Ishikawa (cell line): ENCODE measurements at regions not wholly inside any gene's neighbourhood (a gene's known extent, or its start where the extent isn't known, plus 50 kb on each side); places are given as distances from the start of the nearest gene placed in this dataset.

Source experiments
- CEBPB ChIP-seq: IDR thresholded peaks from 2 replicates; pipeline ENCODE4 v1.6.1; 2012
- CREB1 ChIP-seq: IDR thresholded peaks from 2 replicates; pipeline ENCODE4 v1.6.1; 2012; ENCODE audit warnings: low read depth
- EGR1 ChIP-seq: IDR thresholded peaks from 2 replicates; pipeline ENCODE4 v1.6.1; 2012
- EP300 ChIP-seq: IDR thresholded peaks from 2 replicates; pipeline ENCODE4 v1.6.1; 2012; ENCODE audit warnings: borderline replicate concordance
- FOXM1 ChIP-seq: IDR thresholded peaks from 2 replicates; pipeline ENCODE4 v1.6.1; 2012; ENCODE audit warnings: low read depth, borderline replicate concordance
- NFIC ChIP-seq: IDR thresholded peaks from 2 replicates; pipeline ENCODE4 v1.6.1; 2012
- RAD21 ChIP-seq: IDR thresholded peaks from 2 replicates; pipeline ENCODE4 v1.6.1; 2012; ENCODE audit warnings: low read depth
- REST ChIP-seq: IDR thresholded peaks from 2 replicates; pipeline ENCODE4 v1.6.1; 2012; ENCODE audit warnings: low read depth, mild to moderate bottlenecking
- TAF1 ChIP-seq: IDR thresholded peaks from 2 replicates; pipeline ENCODE4 v1.6.1; 2012; ENCODE audit warnings: low read depth, mild to moderate bottlenecking
- TCF12 ChIP-seq: IDR thresholded peaks from 2 replicates; pipeline ENCODE4 v1.6.1; 2012; ENCODE audit warnings: low read depth
- TEAD4 ChIP-seq: IDR thresholded peaks from 2 replicates; pipeline ENCODE4 v1.6.1; 2012
- YY1 ChIP-seq: IDR thresholded peaks from 2 replicates; pipeline ENCODE4 v1.6.1; 2012; ENCODE audit warnings: low read depth
- ZBTB7A ChIP-seq: IDR thresholded peaks from 2 replicates; pipeline ENCODE4 v1.6.1; 2012; ENCODE audit warnings: low read depth
- TF ChIP-seq, protein P1 (sequence below): IDR thresholded peaks from 2 replicates; pipeline ENCODE4 v1.6.1; 2012

DNA sequence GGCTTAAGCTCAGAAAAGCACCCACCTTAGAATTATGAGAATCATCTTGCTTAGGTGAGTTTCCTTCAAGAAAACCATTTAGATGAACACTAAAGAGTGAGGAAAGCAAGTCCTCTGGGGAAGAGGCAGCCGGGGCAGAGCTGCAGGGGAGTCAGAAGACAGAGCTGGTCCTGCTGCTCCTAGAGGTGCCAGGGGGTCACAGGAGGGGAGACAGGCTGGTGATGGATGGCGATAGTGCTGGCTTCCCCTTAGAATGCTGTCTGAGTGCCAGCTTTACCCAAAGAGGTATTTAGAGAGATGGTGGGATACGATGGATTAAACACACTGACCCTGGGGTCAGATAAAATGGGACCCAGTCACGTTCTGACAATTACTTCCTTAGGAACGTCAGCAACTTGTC, 269.4 kb downstream of the TDRD15 start:
- TF ChIP-seq TAF1 (no peak), YY1 (no peak), EGR1 (no peak), TCF12 (no peak), EP300 (no peak), FOXM1 (no peak), REST (no peak)
- TF ChIP-seq, protein P1, sequence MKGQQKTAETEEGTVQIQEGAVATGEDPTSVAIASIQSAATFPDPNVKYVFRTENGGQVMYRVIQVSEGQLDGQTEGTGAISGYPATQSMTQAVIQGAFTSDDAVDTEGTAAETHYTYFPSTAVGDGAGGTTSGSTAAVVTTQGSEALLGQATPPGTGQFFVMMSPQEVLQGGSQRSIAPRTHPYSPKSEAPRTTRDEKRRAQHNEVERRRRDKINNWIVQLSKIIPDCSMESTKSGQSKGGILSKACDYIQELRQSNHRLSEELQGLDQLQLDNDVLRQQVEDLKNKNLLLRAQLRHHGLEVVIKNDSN = no peak

- TF ChIP-seq EGR1 (no peak), YY1 (no peak)
These were observed 271.6 kb downstream of the TDRD15 start for GRCh38 chr2:21395366-21395765.

DNA sequence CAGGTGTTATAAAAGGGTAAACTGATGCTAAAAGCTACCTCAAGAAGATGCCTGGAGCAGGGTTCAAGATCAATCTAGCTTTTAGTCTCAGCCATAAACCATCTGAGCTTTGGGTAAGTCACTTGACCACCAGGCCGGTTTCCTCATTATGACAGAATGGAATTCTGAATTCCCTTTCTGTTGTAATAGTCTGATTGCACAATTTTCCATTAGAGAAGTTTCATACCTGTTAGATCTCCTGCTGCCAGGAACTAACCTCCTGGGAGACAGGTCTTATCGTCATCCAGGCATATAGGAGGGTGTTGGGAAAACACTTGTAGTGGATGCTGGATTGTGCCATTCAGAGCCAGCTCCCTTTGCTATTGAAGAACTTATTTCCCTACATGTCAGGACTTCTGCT, 272.5 kb downstream of the TDRD15 start:
- TF ChIP-seq TAF1 (no peak), EGR1 (no peak), REST (no peak)

DNA sequence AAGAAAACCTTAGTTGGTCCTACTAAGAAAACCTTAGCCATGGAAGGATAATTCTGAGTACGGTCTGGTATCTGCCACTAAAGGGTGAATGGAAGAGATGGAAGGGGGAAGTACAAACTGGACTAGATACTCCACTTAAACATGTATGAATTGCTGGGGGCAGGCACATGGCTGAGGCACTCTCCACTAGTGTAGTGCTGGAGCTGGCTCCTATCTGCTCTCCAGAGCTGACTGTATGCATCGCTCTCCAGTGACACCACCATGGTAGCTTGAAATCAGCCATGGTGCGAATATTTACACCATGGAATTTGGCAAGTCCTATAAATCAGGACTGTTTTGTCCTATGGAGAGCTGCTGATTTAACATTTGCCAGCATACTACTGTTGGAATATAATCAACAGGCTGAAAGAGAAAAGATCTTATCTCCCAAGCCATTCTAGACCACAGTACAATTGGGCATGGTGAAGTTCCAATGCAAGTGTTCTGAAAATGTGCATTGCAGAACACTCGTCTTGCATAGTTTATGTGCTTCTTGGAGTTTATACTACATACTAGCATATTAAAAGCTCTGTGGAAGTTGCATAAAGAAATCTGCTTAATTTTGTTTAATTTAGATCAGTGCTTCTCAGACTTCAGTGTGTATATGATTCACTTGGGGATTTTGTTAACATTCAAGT, 277.4 kb downstream of the TDRD15 start:
- TF ChIP-seq EP300 (no peak), CEBPB (no peak), FOXM1 (no peak), RAD21 (no peak), NFIC (no peak), CREB1 (no peak), REST (no peak)
- TF ChIP-seq, protein P1 = no peak

- TF ChIP-seq TEAD4 = no peak
- TF ChIP-seq ZBTB7A = no peak
- TF ChIP-seq EP300 = no peak
These were observed 280.4 kb downstream of the TDRD15 start for GRCh38 chr2:21404137-21404536.

DNA sequence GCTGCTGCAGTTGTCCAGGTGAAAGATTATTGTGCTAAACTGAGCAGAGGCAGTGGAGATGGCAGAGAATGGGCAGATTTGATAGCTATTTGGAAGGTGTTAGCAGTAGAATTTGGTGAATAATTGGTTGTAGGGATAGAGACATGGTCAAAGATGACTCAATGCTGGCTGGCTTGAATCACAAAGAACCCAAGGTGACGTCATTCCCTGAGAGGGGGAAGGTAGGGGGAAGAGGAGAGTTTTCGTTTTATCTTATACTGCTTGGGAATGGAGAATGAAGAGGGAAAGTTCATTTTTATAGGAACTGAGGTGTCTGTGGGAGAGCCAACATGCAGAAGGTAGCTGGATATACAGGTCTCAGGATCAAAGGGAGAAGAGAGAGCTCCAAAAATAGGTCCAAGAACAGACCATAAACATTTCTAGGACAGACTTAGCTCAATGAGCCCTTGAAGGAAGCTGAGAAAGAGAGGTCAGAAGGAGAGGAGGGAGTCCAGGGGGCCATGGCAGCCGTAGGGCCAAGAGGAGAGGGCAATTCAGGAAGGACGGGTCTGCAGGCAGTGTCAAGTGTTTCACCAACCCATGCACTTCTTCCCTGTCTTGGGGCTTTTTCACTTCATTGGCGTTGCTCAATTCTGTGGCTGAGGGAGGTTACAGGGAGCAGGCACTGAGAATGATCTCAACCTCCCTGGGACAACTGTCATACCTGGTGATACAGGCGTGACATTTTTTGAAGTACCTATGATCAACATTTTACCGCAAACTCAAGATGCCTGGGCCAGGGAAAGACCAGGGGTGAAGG, 281.3 kb downstream of the TDRD15 start:
- TF ChIP-seq TCF12 (no peak), EP300 (no peak), YY1 (no peak), ZBTB7A (no peak), CEBPB (no peak), CREB1 (no peak), TAF1 (no peak), RAD21 (no peak)
- TF ChIP-seq, protein P1 = no peak
